B cell (primary cell): ENCODE measurements at regions not wholly inside any gene's neighbourhood (a gene's known extent, or its start where the extent isn't known, plus 50 kb on each side); places are given as distances from the start of the nearest gene placed in this dataset.

Experiments used
- ATAC-seq: fragments of 200-7000 bp; cut with Tn5 transposase; one replicate; pipeline ENCODE4 v1.10.0; 2021; ENCODE audit warnings: low read depth, mild to moderate bottlenecking, moderate number of reproducible peaks, moderate library complexity
- CTCF ChIA-PET: fragments of 350-600 bp; sonication (Branson Sonifier 250); formaldehyde crosslinking; loops from one replicate; lab custom pipeline; 2021; ENCODE audit warnings: antibody characterized with exemption, inconsistent platforms; lab: Charles Lee
- POLR2A ChIA-PET: fragments of 350-600 bp; sonication (Branson Sonifier 250); formaldehyde crosslinking; loops from one replicate; lab custom pipeline; 2021; ENCODE audit warnings: antibody characterized with exemption; lab: Charles Lee
- DNase-seq: peaks from one replicate; pipeline ENCODE4 v3.0.0; 2013
- H2AFZ ChIP-seq: 2 replicates; pipeline ENCODE4 v1.6.1; 2012; ENCODE audit warnings: mild to moderate bottlenecking, low read depth, low read length; ENCODE audit not compliant: insufficient read depth, poor library complexity, severe bottlenecking
- H3K27ac ChIP-seq, 2 donors: 1 replicate in 1 of 2; 2 replicates in 1 of 2; pipeline ENCODE4 v1.5.1; 2012 to 2013; ENCODE audit warnings: low read length in 2 of 2, mild to moderate bottlenecking in 2 of 2, moderate library complexity in 1 of 2
- H3K27me3 ChIP-seq, 4 experiments: fragments of 200-600 bp in 1 of 4; sonication (generic) in 1 of 4; replicated peaks in 1 of 4; 1 replicate in 2 of 4; 2 replicates in 2 of 4; pipeline versions ENCODE4 v1.6.1 to v1.7.0; 2013 to 2016; ENCODE audit warnings: low read length in 3 of 4, mild to moderate bottlenecking in 2 of 4, mixed read lengths in 1 of 4, moderate library complexity in 1 of 4; ENCODE audit not compliant: insufficient read depth in 4 of 4, control insufficient read depth in 3 of 4; ENCODE audit errors: control extremely low read depth in 1 of 4
- H3K36me3 ChIP-seq, 2 experiments: replicated peaks in 1 of 2; 1 replicate in 1 of 2; 2 replicates in 1 of 2; pipeline versions ENCODE4 v1.6.1 to v1.7.1; 2013; ENCODE audit warnings: low read length in 1 of 2; ENCODE audit not compliant: insufficient read depth in 2 of 2, control insufficient read depth in 1 of 2; ENCODE audit errors: control extremely low read depth in 1 of 2, extremely low read depth in 1 of 2
- H3K4me1 ChIP-seq, 2 donors: fragments of 200-600 bp in 1 of 2; sonication (generic) in 1 of 2; 1 replicate in 1 of 2; 2 replicates in 1 of 2; pipeline versions ENCODE4 v1.5.1 to v1.6.1; 2013 to 2017; ENCODE audit warnings: low read length in 2 of 2; ENCODE audit not compliant: control insufficient read depth in 2 of 2, insufficient read depth in 2 of 2
- H3K4me2 ChIP-seq: replicated peaks from 2 replicates; pipeline ENCODE3; 2012; ENCODE audit warnings: mild to moderate bottlenecking, low read depth, low read length; ENCODE audit not compliant: poor library complexity, severe bottlenecking
- H3K4me3 ChIP-seq, 5 experiments: fragments of 200-600 bp in 1 of 5; sonication (generic) in 1 of 5; 1 replicate in 3 of 5; 2 replicates in 2 of 5; pipeline versions ENCODE4 v1.5.1 to v1.7.0; 2011 to 2016; ENCODE audit warnings: low read length in 4 of 5, mild to moderate bottlenecking in 4 of 5, low read depth in 2 of 5, control low read depth in 1 of 5, moderate library complexity in 1 of 5; ENCODE audit not compliant: insufficient read depth in 1 of 5; ENCODE audit errors: control extremely low read depth in 1 of 5, extremely low read depth in 1 of 5
- H3K79me2 ChIP-seq: fragments of 200-600 bp; sonication (generic); one replicate; pipeline ENCODE4 v1.6.0; 2016; ENCODE audit warnings: low read length; ENCODE audit not compliant: control insufficient read depth, insufficient read depth
- H3K9ac ChIP-seq: fragments of 200-600 bp; sonication (generic); 2 replicates; pipeline ENCODE4 v1.6.1; 2017; ENCODE audit warnings: mild to moderate bottlenecking, low read length, moderate library complexity
- H3K9me3 ChIP-seq, 3 donors: one replicate each; pipeline versions ENCODE4 v1.6.1 to v1.7.1; 2013; ENCODE audit warnings: low read length in 2 of 3; ENCODE audit not compliant: control insufficient read depth in 2 of 3, insufficient read depth in 1 of 3; ENCODE audit errors: control extremely low read depth in 1 of 3
- H4K20me1 ChIP-seq: 2 replicates; pipeline ENCODE4 v1.6.0; 2012; ENCODE audit warnings: mild to moderate bottlenecking, low read length; ENCODE audit not compliant: insufficient read depth, control insufficient read depth, poor library complexity, severe bottlenecking
- H3K27ac Mint-ChIP-seq: one replicate; pipeline ENCODE4 v1.8.0; 2021; ENCODE audit warnings: mixed read lengths
- H3K27me3 Mint-ChIP-seq: one replicate; pipeline ENCODE4 v1.8.0; 2021; ENCODE audit warnings: mixed read lengths
- H3K4me1 Mint-ChIP-seq: one replicate; pipeline ENCODE4 v1.8.0; 2021; ENCODE audit warnings: mixed read lengths
- H3K4me3 Mint-ChIP-seq: one replicate; pipeline ENCODE4 v1.8.0; 2021; ENCODE audit warnings: mixed read lengths
- H3K9me3 Mint-ChIP-seq: one replicate; pipeline ENCODE4 v1.8.0; 2022; ENCODE audit warnings: mixed read lengths; ENCODE audit not compliant: insufficient read depth
- EZH2 ChIP-seq: IDR thresholded peaks from 2 replicates; pipeline ENCODE4 v1.6.1; 2012; ENCODE audit warnings: borderline replicate concordance, low read depth, mild to moderate bottlenecking, moderate library complexity, low read length; ENCODE audit not compliant: insufficient read depth, poor library complexity, severe bottlenecking
- WGBS: methylation state at CpG from one replicate; pipeline ENCODE4 v1.1.5; 2013; ENCODE audit warnings: missing lambda C conversion rate; ENCODE audit not compliant: insufficient coverage; 5-methylcytosine and 5-hydroxymethylcytosine counted together
- intact Hi-C: fragments of 100-400 bp; cut with micrococcal nuclease; formaldehyde crosslinking; loops from one replicate; pipeline ENCODE4 v1.10.0; 2022
- TF ChIP-seq, protein P1 (sequence below): fragments of 200-600 bp; IDR thresholded peaks from one replicate; pipeline ENCODE4 v1.8.0; 2022; ENCODE audit warnings: antibody characterized with exemption, mild to moderate bottlenecking

DNA sequence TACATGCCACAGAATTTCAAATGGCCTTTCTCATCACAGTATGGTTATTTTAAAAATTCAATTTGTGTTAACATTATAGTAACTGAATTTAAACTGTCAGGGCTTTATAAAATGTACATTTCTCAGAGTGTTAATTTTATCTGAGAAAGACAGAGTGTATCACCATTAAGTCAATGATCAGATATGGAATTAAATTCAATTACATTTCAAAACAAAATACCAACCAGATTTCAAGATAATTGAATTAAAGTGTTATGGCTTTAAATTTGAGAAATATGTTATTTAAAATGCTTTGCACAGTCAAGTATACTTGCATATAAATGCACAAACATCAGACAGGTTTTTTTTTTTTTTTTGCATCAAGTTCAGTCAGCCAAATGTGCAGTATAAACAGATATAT lies 1574.4 kb downstream of the BRINP3 start:
- Histone ChIP-seq H3K36me3 (no peaks in the 10 kb centered on the region), H3K4me1 (no peaks in the 10 kb centered on the region), H4K20me1 (no peaks in the 10 kb centered on the region), H3K79me2 (no peaks in the 10 kb centered on the region), H3K27ac (no peak overlapping the region), H3K27me3 (no peaks in the 10 kb centered on the region), H3K9ac (no peak overlapping the region), H3K4me2 (no peak overlapping the region), H2AFZ (no peak overlapping the region), H3K9me3 (peaks cover 0 to 4% (median 0%) of the 10 kb centered on the region in 3 donors), H3K4me3 (no peak overlapping the region)
- no peak for TF ChIP-seq EZH2
- TF ChIP-seq, protein P1, sequence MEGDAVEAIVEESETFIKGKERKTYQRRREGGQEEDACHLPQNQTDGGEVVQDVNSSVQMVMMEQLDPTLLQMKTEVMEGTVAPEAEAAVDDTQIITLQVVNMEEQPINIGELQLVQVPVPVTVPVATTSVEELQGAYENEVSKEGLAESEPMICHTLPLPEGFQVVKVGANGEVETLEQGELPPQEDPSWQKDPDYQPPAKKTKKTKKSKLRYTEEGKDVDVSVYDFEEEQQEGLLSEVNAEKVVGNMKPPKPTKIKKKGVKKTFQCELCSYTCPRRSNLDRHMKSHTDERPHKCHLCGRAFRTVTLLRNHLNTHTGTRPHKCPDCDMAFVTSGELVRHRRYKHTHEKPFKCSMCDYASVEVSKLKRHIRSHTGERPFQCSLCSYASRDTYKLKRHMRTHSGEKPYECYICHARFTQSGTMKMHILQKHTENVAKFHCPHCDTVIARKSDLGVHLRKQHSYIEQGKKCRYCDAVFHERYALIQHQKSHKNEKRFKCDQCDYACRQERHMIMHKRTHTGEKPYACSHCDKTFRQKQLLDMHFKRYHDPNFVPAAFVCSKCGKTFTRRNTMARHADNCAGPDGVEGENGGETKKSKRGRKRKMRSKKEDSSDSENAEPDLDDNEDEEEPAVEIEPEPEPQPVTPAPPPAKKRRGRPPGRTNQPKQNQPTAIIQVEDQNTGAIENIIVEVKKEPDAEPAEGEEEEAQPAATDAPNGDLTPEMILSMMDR: no peak
- DNase-seq: no peak
- intact Hi-C loops: no loop called here
- ATAC-seq: no peak
- Mint-ChIP-seq H3K9me3 (no peaks in the 10 kb centered on the region), H3K4me3 (no peak overlapping the region), H3K27me3 (no peaks in the 10 kb centered on the region), H3K27ac (no peak overlapping the region), H3K4me1 (no peaks in the 10 kb centered on the region)
- ChIA-PET CTCF (no interaction called here), POLR2A (no interaction called here)

DNA sequence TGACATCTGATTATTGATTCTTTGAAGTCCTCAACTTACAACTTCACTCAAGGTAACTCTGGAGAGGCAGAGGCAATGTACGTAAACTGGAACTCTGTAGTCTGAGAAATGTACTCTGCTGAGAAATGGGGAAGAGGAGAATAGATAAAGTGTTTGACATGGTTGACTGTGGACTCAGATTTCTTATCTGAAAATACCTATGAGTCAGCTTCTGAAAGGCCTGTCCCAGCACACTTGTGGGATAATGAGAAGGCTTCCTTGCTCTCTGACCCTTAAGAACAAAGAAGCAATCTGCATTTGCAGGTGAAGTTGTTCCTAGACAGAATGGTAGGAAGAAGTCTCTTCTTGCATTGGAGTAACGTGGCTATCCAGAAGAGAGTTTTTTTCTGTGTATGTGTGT lies 1573.5 kb downstream of the BRINP3 start:
- no peaks in the 10 kb centered on the region for H3K79me2 ChIP-seq
- H3K9ac ChIP-seq: no peak overlapping the region
- ATAC-seq (no peak), DNase-seq (no peak)
- H3K9me3 Mint-ChIP-seq: no peaks in the 10 kb centered on the region
- no peak overlapping the region for H3K4me3 ChIP-seq
- H2AFZ ChIP-seq: no peak overlapping the region
- no peak overlapping the region for H3K27ac ChIP-seq
- no peak overlapping the region for H3K4me3 Mint-ChIP-seq
- TF ChIP-seq EZH2: no peak
- TF ChIP-seq, protein P1: no peak
- H3K9me3 ChIP-seq: peaks cover 0 to 4% (median 0%) of the 10 kb centered on the region in 3 donors
- H3K27ac Mint-ChIP-seq: no peak overlapping the region
- ChIA-PET CTCF (no interaction called here), POLR2A (no interaction called here)
- H4K20me1 ChIP-seq: no peaks in the 10 kb centered on the region
- H3K27me3 ChIP-seq: no peaks in the 10 kb centered on the region
- no peaks in the 10 kb centered on the region for H3K36me3 ChIP-seq
- H3K4me1 ChIP-seq: no peaks in the 10 kb centered on the region
- H3K4me2 ChIP-seq: no peak overlapping the region
- no peaks in the 10 kb centered on the region for H3K4me1 Mint-ChIP-seq
- no CpG with 5 or more reads among the region's 2 CpGs for WGBS
- intact Hi-C loops: no loop called here
- no peaks in the 10 kb centered on the region for H3K27me3 Mint-ChIP-seq
